Activated naive CD4-positive, alpha-beta T cell treated with anti-CD3 and anti-CD28 coated beads, Interleukin-2, amount 10 ng/mL, durations not matched to agents 7 days and 5 days (primary cell): ENCODE measurements at regions not wholly inside any gene's neighbourhood (a gene's known extent, or its start where the extent isn't known, plus 50 kb on each side); places are given as distances from the start of the nearest gene placed in this dataset.
"Not testable (repeated sequence)": the region's sequence is repeated elsewhere in the genome, so short reads cannot be mapped to it uniquely, and the experiment has no call there.

ENCODE experiments used
- CTCF ChIA-PET: fragments of 350-600 bp; sonication (Branson Sonifier 250); formaldehyde crosslinking; loops from one replicate; lab custom pipeline; 2021; ENCODE audit warnings: antibody characterized with exemption; lab: Charles Lee
- DNase-seq: peaks from one replicate; pipeline ENCODE4 v3.0.0-alpha.2; 2020
- H3K27ac Mint-ChIP-seq: one replicate; pipeline ENCODE4 v1.8.0; 2021; ENCODE audit warnings: mild to moderate bottlenecking, moderate library complexity, mixed read lengths
- H3K27me3 Mint-ChIP-seq: one replicate; pipeline ENCODE4 v1.8.0; 2021; ENCODE audit warnings: mild to moderate bottlenecking, mixed read lengths
- H3K36me3 Mint-ChIP-seq: one replicate; pipeline ENCODE4 v1.8.0; 2021; ENCODE audit warnings: mixed read lengths
- H3K4me1 Mint-ChIP-seq: one replicate; pipeline ENCODE4 v1.8.0; 2021; ENCODE audit warnings: mixed read lengths
- H3K4me3 Mint-ChIP-seq: one replicate; pipeline ENCODE4 v1.8.0; 2021; ENCODE audit warnings: mild to moderate bottlenecking, moderate library complexity, mixed read lengths
- H3K9me3 Mint-ChIP-seq: one replicate; pipeline ENCODE4 v1.8.0; 2021; ENCODE audit warnings: mixed read lengths

DNA sequence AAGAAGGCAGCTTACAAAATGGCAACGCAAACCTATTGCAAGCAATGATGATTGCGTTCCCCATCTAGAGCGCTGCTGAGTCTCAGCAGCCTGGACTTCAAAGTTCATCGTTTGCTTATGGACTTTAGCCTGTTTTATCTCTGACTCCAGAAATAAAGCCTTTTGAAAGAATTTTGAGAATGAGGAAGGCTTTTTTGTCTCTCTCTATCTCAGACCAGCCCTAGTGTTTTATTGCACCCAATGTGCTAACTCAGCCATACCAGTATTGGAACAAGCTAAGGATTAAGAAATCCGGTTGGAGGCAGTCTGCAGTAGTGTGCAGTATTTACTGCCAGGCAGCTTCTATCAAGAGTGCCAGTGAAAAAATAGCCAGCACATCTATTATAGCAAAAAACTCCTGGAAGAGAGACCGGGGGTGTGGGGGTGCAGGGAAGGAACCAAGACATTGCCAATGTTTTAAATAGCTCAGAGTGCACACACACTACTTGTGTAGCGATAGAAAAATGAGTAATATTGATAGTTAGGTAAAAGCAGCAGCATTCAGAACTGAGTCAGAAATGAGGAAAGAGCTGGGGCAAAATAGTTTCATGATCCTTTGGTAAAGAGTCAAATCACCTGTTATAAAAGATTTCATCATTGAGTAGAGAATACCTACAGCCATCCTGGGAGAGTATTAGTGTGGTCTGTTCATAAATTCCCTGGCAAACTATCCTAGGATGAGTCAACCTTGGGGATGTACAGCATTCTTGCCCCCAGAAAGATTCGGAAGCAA is 219.0 kb downstream of the ZNF608 start:
- H3K4me1 Mint-ChIP-seq: no peaks in the 10 kb centered on the region

DNA sequence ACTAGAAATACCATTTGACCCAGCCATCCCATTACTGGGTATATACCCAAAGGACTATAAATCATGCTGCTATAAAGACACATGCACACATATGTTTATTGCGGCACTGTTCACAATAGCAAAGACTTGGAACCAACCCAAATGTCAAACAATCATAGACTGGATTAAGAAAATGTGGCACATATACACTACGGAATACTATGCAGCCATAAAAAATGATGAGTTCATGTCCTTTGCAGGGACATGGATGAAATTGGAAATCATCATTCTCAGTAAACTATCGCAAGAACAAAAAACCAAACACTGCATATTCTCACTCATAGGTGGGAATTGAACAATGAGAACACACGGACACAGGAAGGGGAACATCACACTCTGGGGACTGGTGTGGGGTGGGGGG is 220.4 kb downstream of the ZNF608 start:
- H3K4me3 Mint-ChIP-seq, DNase-seq, CTCF ChIA-PET, H3K9me3 Mint-ChIP-seq, H3K27me3 Mint-ChIP-seq, H3K4me1 Mint-ChIP-seq, H3K36me3 Mint-ChIP-seq, H3K27ac Mint-ChIP-seq: not testable (repeated sequence)

More for the DNA sequence above, 219.0 kb downstream of the ZNF608 start:
- H3K27me3 Mint-ChIP-seq: no peaks in the 10 kb centered on the region
- H3K27ac Mint-ChIP-seq: no peak overlapping the region
- DNase-seq: no peak
- CTCF ChIA-PET: no interaction called here
- no peaks in the 10 kb centered on the region for H3K36me3 Mint-ChIP-seq
- H3K9me3 Mint-ChIP-seq: peaks cover 6% of the 10 kb centered on the region
- H3K4me3 Mint-ChIP-seq: no peak overlapping the region

DNA sequence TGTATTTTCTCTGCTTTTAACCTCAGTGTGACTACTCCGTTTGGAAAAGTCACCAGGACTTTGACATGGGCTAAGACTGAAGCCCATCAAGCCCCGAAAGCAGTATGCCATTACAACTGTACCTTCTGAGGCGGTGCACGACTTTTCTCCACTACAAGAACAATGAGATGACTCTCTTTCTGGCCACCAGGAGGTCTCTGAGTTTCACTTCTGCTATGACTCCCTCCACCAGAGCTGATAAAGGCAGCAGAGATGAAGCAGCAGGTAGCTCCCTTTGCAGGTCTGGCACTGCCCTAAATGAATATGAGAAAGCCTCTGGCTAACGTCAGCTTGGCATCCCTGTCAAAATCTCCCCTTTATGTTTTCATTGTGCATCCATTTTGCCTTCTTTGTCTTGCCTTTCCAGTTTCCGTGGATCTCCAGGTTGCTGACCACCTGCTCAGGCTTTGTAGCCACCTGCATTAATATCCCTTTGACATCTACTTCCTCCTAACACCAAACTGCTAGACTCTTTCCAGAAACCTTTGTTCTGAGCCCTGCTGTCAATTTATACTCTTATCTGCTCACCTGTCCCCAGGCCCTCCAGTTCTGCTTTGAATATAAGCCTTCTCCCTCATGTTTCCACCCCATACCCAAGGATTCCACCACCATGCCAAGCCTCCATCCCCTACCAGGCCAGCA is 221.7 kb downstream of the ZNF608 start:
- Mint-ChIP-seq H3K4me1 (no peaks in the 10 kb centered on the region), H3K4me3 (no peak overlapping the region), H3K27me3 (no peaks in the 10 kb centered on the region), H3K9me3 (peaks cover 6% of the 10 kb centered on the region), H3K27ac (no peak overlapping the region), H3K36me3 (no peaks in the 10 kb centered on the region)
- DNase-seq: no peak
- CTCF ChIA-PET: no interaction called here

DNA sequence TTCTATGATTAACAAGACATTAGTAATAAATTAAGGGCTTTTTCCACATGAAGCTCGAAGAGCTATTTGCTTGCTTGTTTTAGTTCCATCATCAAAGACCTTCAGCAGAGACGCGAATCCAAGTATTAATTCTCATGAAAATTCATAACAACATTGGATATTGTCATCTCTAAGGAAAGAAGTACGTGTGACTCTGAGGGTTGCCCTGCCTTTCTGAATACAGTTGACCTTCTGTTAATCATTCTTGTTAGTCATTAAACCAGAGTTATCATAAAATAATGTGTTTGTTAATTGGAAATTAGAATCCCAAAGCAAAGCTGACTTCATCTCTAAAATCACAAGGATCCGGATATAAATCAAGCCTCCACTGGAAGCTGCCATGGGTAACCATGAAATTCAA is 222.5 kb downstream of the ZNF608 start:
- H3K9me3 Mint-ChIP-seq: peaks cover 6% of the 10 kb centered on the region
- no peak for DNase-seq
- H3K27ac Mint-ChIP-seq: no peak overlapping the region
- CTCF ChIA-PET: no interaction called here
- no peaks in the 10 kb centered on the region for H3K4me1 Mint-ChIP-seq
- H3K36me3 Mint-ChIP-seq: no peaks in the 10 kb centered on the region
- H3K27me3 Mint-ChIP-seq: no peaks in the 10 kb centered on the region
- no peak overlapping the region for H3K4me3 Mint-ChIP-seq

DNA sequence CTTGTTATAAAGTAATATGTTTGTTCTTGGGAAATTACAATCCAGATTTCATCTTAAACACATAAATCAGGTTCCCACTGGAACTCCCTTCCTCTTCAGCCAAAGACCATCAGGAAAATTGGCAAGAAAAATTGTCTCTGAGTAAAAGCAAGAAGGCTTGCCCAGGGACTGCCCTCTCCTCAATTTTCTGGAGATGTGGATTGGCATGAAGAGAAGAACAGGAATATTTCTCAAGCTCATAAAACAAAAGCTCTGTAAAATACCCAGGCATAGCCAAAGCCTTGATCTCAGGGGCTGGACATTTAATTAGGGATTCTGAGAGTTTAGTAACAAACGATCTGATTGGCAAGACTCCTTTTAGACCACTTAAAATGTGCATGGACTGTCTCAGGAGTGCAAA is 223.4 kb downstream of the ZNF608 start:
- no peaks in the 10 kb centered on the region for H3K36me3 Mint-ChIP-seq
- H3K4me3 Mint-ChIP-seq: no peak overlapping the region
- DNase-seq: no peak
- CTCF ChIA-PET: no interaction called here
- H3K27me3 Mint-ChIP-seq: no peaks in the 10 kb centered on the region
- peaks cover 6% of the 10 kb centered on the region for H3K9me3 Mint-ChIP-seq
- no peak overlapping the region for H3K27ac Mint-ChIP-seq
- H3K4me1 Mint-ChIP-seq: no peaks in the 10 kb centered on the region

DNA sequence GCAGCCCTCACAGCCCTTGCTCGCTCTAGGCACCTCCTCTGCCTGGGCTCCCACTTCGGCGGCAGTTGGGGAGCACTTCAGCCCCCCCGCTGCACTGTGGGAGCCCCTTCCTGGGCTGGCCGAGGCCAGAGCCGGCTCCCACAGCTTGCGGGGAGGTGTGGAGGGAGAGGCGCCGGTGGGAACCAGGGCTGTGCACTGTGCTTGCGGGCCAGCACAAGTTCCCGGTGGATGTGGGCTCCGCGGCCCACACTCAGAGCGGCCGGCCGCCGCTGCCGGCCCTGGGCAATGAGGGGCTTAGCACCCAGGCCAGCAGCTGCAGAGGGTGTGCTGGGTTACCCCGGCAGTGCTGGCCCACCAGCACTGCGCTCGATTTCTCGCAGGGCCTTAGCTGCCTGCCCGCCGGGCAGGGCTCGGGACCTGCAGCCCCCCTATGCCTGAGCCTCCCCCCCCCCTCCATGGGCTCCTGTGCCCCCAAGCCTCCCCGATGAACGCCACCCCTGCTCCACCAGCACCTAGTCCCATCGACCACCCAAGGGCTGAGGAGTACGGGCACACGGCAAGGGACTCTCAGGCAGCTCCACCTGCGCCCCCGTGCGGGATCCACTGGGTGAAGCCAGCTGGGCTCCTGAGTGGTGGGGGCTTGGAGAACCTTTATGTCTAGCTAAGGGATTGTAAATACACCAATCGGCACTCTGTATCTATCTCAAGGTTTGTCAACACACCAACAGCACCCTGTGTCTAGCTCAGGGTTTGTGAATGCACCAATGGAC is 224.8 kb downstream of the ZNF608 start:
- no peak overlapping the region for H3K4me3 Mint-ChIP-seq
- H3K4me1 Mint-ChIP-seq: no peaks in the 10 kb centered on the region
- H3K27ac Mint-ChIP-seq: no peak overlapping the region
- no peak for DNase-seq
- peaks cover 6% of the 10 kb centered on the region for H3K9me3 Mint-ChIP-seq
- CTCF ChIA-PET: no interaction called here
- no peaks in the 10 kb centered on the region for H3K27me3 Mint-ChIP-seq
- no peaks in the 10 kb centered on the region for H3K36me3 Mint-ChIP-seq

DNA sequence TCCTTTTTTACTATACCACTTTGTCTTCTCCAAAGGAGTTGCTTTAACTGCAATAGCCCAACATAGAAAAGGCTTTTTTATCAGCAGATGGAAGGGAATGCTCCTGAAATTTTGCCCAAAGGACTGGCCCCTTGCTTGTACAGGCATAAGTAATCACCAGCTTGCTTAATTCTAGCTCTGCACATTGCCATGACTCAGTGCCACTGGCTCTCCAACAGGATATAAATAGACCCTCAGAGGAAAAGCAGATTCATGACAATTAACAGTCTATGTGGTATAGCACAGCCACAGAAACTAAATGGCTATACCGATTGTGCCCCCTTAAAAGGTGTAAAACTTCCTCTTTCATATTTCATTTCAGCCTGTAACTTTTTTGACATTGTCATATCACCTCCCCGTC is 227.0 kb downstream of the ZNF608 start:
- no peaks in the 10 kb centered on the region for H3K9me3 Mint-ChIP-seq
- H3K27me3 Mint-ChIP-seq: no peaks in the 10 kb centered on the region
- no peak for DNase-seq
- CTCF ChIA-PET: no interaction called here
- no peaks in the 10 kb centered on the region for H3K36me3 Mint-ChIP-seq
- no peaks in the 10 kb centered on the region for H3K4me1 Mint-ChIP-seq
- H3K4me3 Mint-ChIP-seq: no peak overlapping the region
- H3K27ac Mint-ChIP-seq: no peak overlapping the region

DNA sequence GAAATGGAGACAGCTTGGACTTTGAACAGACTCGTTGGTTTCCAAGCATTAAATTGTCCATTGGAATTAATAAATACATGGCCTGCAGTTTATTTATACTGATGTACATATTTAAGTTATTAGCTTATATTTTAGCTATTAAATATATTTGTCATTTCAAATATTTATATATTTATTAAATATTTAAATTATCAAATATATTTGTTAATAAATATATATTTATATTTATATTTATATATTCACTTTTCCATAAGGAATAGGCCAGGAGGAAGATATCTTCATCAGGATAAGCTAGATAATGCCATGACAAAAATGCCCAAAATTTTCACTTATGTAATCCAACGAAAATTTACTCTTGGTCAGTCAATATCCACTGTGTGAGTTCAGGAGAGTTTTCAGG is 229.9 kb downstream of the ZNF608 start:
- DNase-seq: no peak
- Mint-ChIP-seq H3K4me1 (no peaks in the 10 kb centered on the region), H3K36me3 (no peaks in the 10 kb centered on the region), H3K27ac (no peak overlapping the region), H3K9me3 (no peaks in the 10 kb centered on the region), H3K27me3 (no peaks in the 10 kb centered on the region), H3K4me3 (no peak overlapping the region)
- CTCF ChIA-PET: no interaction called here

DNA sequence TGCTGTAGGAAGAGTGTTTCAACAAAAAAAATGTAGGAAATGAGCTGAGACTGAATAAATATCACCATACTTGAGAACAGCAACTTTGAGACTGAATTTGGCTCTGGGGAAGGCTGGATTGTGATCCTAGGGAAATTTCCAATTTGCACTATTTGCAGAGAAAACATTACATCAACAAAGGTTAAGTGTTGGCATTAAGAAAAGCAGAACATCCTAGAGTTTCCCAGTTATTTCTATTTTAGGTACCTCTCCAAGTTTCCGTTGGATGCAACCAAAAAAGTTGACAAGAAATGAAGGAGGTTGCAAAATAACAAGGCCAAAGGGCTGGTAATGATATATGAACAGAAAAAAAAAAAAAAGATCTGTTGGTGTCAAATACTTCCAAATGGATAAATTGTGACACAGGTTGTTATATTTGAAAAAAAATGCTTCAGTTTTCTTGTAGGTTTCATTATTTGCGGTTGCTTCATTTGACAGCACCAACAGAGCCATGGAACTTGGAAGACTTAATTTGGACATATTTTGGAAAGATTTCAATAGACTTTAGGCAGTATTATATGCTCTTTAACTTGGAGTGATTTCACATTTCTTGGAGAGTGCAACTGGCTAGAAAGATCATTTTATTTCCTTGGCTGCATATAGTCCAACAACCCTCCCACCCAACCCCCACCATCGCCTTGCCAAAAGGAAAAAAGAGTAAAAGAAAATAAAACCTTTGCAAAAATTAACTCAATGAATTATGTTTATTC is 230.8 kb downstream of the ZNF608 start:
- no peaks in the 10 kb centered on the region for H3K9me3 Mint-ChIP-seq
- no peak overlapping the region for H3K27ac Mint-ChIP-seq
- no peaks in the 10 kb centered on the region for H3K27me3 Mint-ChIP-seq
- H3K36me3 Mint-ChIP-seq: no peaks in the 10 kb centered on the region
- no peak for DNase-seq
- CTCF ChIA-PET: no interaction called here
- no peaks in the 10 kb centered on the region for H3K4me1 Mint-ChIP-seq
- H3K4me3 Mint-ChIP-seq: no peak overlapping the region

DNA sequence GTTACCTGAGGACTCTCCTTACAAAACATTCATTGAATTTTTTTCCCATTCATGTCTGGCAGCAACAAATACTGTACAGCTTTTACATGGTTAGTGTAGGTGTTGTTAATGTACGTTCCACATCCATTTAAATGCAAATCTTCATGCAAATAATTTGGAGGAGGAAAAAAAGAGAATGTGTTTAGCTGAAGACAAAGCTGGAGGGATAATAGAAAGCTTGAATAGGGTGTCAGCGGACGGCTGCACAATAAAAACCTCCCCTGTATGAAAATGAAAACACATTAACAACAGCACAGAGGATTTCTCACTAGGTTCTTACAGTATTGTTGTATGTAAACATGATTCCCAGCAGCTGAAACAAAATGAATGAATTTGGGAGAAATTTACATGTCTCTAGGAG is 231.5 kb downstream of the ZNF608 start:
- Mint-ChIP-seq H3K27me3 (no peaks in the 10 kb centered on the region), H3K4me3 (no peak overlapping the region), H3K9me3 (no peaks in the 10 kb centered on the region), H3K27ac (no peak overlapping the region), H3K4me1 (no peaks in the 10 kb centered on the region), H3K36me3 (no peaks in the 10 kb centered on the region)
- CTCF ChIA-PET: no interaction called here
- no peak for DNase-seq

DNA sequence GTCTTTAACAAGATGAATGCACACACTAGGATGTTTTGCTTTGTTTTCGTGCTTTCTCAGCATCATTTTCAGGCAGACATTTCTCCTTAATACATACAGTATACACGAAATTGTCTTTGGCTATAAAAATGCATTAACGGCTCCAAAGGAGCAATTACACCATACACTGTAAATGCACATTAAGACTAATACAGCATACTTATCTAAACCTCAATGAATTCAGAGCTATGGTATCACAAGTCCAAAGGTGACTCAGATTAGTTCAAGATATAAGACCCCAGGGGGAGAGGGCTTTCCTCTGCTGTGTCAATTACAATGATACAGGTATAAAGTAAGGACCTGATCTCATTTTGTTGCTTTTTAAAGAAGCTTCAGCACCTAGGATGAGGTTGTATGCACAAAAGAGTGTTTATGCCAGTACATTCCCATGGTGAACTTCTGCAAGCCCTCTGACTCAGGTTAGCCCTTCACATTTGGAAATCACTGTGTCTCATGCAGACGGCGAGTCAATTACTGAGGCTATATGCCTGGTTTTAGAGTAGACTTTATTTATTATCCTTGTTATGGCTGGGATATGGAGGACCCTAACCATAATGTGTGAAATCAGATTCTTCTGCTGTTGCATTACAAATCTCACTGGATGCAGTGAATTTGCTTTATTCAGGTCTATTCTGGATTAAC is 233.3 kb downstream of the ZNF608 start:
- Mint-ChIP-seq H3K27me3 (no peaks in the 10 kb centered on the region), H3K4me1 (no peaks in the 10 kb centered on the region), H3K4me3 (no peak overlapping the region), H3K9me3 (no peaks in the 10 kb centered on the region), H3K27ac (no peak overlapping the region), H3K36me3 (no peaks in the 10 kb centered on the region)
- no peak for DNase-seq
- CTCF ChIA-PET: no interaction called here

DNA sequence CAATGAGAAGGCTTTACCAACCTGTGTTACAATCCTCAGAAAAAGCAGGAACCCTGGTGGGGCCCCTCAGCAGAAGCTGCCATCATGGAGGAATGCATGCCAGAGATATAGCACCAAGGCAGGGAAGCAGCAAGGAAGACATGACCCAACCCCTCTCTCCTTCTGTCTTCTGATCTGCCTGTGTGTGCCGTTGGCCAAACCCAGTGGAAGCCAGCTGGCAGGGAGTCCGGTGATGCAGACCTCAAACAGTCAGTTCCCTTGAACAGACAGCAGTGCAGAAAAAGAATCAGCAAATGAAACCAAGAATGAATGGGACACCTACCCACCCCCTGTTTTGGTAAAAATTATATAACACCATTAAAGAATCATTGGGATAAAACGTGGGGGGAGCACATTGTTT is 234.2 kb downstream of the ZNF608 start:
- DNase-seq: no peak
- H3K4me1 Mint-ChIP-seq: no peaks in the 10 kb centered on the region
- CTCF ChIA-PET: no interaction called here
- no peaks in the 10 kb centered on the region for H3K36me3 Mint-ChIP-seq
- no peaks in the 10 kb centered on the region for H3K9me3 Mint-ChIP-seq
- H3K27ac Mint-ChIP-seq: no peak overlapping the region
- no peaks in the 10 kb centered on the region for H3K27me3 Mint-ChIP-seq
- H3K4me3 Mint-ChIP-seq: no peak overlapping the region

DNA sequence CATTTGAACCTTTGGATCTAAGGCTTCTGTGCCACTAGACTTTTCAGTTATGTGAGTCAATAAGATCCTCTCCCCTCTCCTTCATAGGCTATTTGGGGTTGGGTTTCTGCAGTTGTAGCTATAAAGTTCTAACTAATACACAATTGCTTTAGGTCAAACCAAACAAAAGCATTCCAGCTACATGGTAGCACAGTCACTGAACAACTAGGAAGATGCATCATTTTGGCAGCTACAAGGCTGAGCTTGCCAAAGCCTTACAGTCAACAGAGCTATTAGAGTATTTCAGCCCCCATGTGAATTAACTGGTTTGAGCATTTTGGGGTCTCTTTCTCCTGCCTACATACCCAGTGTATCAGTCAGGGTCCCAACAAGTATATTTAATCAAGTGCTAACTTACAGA is 234.6 kb downstream of the ZNF608 start:
- no peaks in the 10 kb centered on the region for H3K27me3 Mint-ChIP-seq
- no peaks in the 10 kb centered on the region for H3K4me1 Mint-ChIP-seq
- DNase-seq: no peak
- CTCF ChIA-PET: no interaction called here
- no peaks in the 10 kb centered on the region for H3K36me3 Mint-ChIP-seq
- H3K27ac Mint-ChIP-seq: no peak overlapping the region
- no peaks in the 10 kb centered on the region for H3K9me3 Mint-ChIP-seq
- no peak overlapping the region for H3K4me3 Mint-ChIP-seq

DNA sequence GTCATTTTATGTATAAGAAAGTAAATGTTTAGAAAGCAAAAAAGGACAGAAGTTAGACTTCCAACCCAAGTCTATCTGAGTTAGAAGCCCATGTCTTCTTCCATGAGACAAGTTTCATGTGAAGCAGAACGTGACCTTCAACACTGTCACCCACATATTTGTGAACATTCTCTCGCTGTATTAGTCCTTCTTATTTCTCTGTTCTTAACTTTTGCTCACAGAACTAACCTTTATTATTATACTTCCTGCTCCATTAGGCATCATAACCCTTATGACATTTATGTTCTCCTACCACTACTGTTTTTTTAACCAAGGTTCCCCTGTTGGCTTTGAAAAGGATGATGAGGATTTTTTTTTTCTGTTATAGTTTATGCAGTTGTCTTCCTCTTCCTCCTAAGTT is 238.8 kb downstream of the ZNF608 start:
- Mint-ChIP-seq H3K36me3 (no peaks in the 10 kb centered on the region), H3K4me3 (no peak overlapping the region), H3K4me1 (no peaks in the 10 kb centered on the region), H3K27me3 (no peaks in the 10 kb centered on the region), H3K9me3 (no peaks in the 10 kb centered on the region), H3K27ac (no peak overlapping the region)
- CTCF ChIA-PET: no interaction called here
- no peak for DNase-seq
